ENCODE measurements at regions not wholly inside any gene's neighbourhood (a gene's known extent, or its start where the extent isn't known, plus 50 kb on each side); places are given as distances from the start of the nearest gene placed in this dataset.

DNA sequence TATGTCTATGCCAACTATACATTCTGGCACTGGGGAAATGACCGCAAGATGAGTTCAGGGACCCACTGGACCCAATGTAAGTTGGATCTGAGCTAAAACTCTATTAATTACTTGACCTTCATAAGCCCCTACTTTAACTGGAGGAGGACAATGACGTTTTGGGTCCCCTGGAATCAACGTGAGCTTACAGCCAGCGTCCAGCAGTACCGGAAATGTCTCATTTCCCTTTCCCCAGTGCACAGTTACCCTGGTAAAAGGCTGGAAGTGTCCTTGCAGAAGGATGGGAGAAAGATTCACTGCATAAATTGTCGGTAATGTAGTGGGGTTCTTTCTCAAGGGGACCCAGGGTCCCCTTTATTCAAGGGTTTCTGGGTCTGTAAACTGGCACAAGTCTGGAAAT is 1297.6 kb upstream of the ACVR2A start:
- POLR2A ChIA-PET (ENCODE audit: unreplicated experiment), result no interaction called here
- H3K4me2 ChIP-seq, result no peak overlapping the region
- no peak for DNase-seq
- no peaks in the 10 kb centered on the region for H3K79me2 ChIP-seq (ENCODE audit: low read depth)
- intact Hi-C loops (cut with micrococcal nuclease; ENCODE audit: unreplicated experiment), result no loop called here
- CTCF ChIA-PET, result no interaction called here
- no peaks in the 10 kb centered on the region for H3K27me3 ChIP-seq (ENCODE audit: insufficient read depth, low read depth)
- H3K9me3 ChIP-seq (ENCODE audit: insufficient read depth, low read depth), result no peaks in the 10 kb centered on the region
- no peaks in the 10 kb centered on the region for H3K4me1 ChIP-seq (replicated peaks; ENCODE audit: insufficient read depth)
- H3K9me2 ChIP-seq (ENCODE audit: insufficient read depth), result no peaks in the 10 kb centered on the region
- H3F3A ChIP-seq (ENCODE audit: insufficient read depth, low read depth), result no peaks in the 10 kb centered on the region
- TF ChIP-seq, protein P1, sequence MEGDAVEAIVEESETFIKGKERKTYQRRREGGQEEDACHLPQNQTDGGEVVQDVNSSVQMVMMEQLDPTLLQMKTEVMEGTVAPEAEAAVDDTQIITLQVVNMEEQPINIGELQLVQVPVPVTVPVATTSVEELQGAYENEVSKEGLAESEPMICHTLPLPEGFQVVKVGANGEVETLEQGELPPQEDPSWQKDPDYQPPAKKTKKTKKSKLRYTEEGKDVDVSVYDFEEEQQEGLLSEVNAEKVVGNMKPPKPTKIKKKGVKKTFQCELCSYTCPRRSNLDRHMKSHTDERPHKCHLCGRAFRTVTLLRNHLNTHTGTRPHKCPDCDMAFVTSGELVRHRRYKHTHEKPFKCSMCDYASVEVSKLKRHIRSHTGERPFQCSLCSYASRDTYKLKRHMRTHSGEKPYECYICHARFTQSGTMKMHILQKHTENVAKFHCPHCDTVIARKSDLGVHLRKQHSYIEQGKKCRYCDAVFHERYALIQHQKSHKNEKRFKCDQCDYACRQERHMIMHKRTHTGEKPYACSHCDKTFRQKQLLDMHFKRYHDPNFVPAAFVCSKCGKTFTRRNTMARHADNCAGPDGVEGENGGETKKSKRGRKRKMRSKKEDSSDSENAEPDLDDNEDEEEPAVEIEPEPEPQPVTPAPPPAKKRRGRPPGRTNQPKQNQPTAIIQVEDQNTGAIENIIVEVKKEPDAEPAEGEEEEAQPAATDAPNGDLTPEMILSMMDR (conservative IDR thresholded peaks at IDR 0.05), result no peak
- no peak for TF ChIP-seq EZH2 (IDR thresholded peaks at IDR 0.05; ENCODE audit: low read depth)
- no TSS peak for BruUV-seq (replicated peaks)
- H2AFZ ChIP-seq, result no peak overlapping the region
- H3K27ac ChIP-seq, result no peak overlapping the region
- no peak overlapping the region for H3K4me3 ChIP-seq
- H3K36me3 ChIP-seq (ENCODE audit: low read depth), result no peaks in the 10 kb centered on the region
- H4K20me1 ChIP-seq (ENCODE audit: insufficient read depth), result no peaks in the 10 kb centered on the region

DNA sequence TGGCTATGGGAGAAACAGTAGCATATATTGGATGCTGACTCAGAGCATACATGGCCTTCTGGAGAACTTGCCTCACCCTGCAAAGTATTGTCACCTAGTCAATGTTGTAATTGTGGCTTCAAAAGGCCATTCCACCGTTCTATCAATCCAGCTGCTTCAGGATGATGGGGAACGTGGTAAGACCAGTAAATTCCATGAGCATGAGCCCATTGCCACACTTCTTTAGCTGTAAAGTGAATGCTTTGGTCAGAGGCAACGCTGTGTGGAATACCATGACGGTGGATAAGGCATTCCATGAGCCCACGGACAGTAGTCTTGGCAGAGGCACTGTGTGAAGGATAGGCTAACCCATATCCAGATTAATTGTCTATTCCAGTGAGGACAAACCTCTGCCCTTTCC is 1300.1 kb upstream of the ACVR2A start:
- no peak overlapping the region for H3K27ac ChIP-seq
- H2AFZ ChIP-seq, result no peak overlapping the region
- no TSS peak for BruUV-seq (replicated peaks)
- no peaks in the 10 kb centered on the region for H3K4me1 ChIP-seq (replicated peaks; ENCODE audit: insufficient read depth)
- H3K4me3 ChIP-seq, result no peak overlapping the region
- no peaks in the 10 kb centered on the region for H3K27me3 ChIP-seq (ENCODE audit: insufficient read depth, low read depth)
- no peaks in the 10 kb centered on the region for H3F3A ChIP-seq (ENCODE audit: insufficient read depth, low read depth)
- H3K79me2 ChIP-seq (ENCODE audit: low read depth), result no peaks in the 10 kb centered on the region
- H3K9me2 ChIP-seq (ENCODE audit: insufficient read depth), result no peaks in the 10 kb centered on the region
- TF ChIP-seq, protein P1 (conservative IDR thresholded peaks at IDR 0.05), result no peak
- TF ChIP-seq EZH2 (IDR thresholded peaks at IDR 0.05; ENCODE audit: low read depth), result no peak
- no peak for DNase-seq
- ChIA-PET POLR2A (ENCODE audit: unreplicated experiment) (no interaction called here), CTCF (no interaction called here)
- no peaks in the 10 kb centered on the region for H3K36me3 ChIP-seq (ENCODE audit: low read depth)
- H3K9me3 ChIP-seq (ENCODE audit: insufficient read depth, low read depth), result no peaks in the 10 kb centered on the region
- no peak overlapping the region for H3K4me2 ChIP-seq
- no peaks in the 10 kb centered on the region for H4K20me1 ChIP-seq (ENCODE audit: insufficient read depth)
- intact Hi-C loops (cut with micrococcal nuclease; ENCODE audit: unreplicated experiment), result no loop called here

DNA sequence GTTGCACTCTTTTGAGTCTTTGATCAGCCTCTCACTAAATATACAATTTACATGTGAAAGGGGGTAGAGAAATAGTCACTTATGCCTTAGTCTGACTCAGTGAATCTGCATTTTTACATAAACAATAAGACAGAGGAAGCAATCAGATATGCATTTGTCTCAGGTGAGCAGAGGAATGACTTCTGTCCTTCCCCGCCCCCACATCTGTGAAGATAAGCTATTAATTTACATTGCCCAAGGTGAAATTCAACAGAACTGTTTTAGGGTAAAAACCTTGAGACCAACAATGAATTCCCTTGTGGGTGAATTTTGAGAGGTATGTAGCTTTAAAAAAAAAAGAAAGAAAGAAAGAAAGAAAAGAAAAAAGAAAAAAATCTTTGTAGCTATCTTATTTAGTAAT is 1302.9 kb upstream of the ACVR2A start:
- H3K4me2 ChIP-seq, result no peak overlapping the region
- ChIA-PET POLR2A (ENCODE audit: unreplicated experiment) (no interaction called here), CTCF (no interaction called here)
- no peaks in the 10 kb centered on the region for H3K9me2 ChIP-seq (ENCODE audit: insufficient read depth)
- H3K4me3 ChIP-seq, result no peak overlapping the region
- DNase-seq, result no peak
- no peaks in the 10 kb centered on the region for H4K20me1 ChIP-seq (ENCODE audit: insufficient read depth)
- TF ChIP-seq, protein P1 (conservative IDR thresholded peaks at IDR 0.05), result no peak
- TF ChIP-seq EZH2 (IDR thresholded peaks at IDR 0.05; ENCODE audit: low read depth), result no peak
- intact Hi-C loops (cut with micrococcal nuclease; ENCODE audit: unreplicated experiment), result no loop called here
- H3K4me1 ChIP-seq (replicated peaks; ENCODE audit: insufficient read depth), result no peaks in the 10 kb centered on the region
- no peaks in the 10 kb centered on the region for H3K79me2 ChIP-seq (ENCODE audit: low read depth)
- no peaks in the 10 kb centered on the region for H3K9me3 ChIP-seq (ENCODE audit: insufficient read depth, low read depth)
- no peak overlapping the region for H3K27ac ChIP-seq
- no TSS peak for BruUV-seq (replicated peaks)
- H3F3A ChIP-seq (ENCODE audit: insufficient read depth, low read depth), result no peaks in the 10 kb centered on the region
- H3K27me3 ChIP-seq (ENCODE audit: insufficient read depth, low read depth), result no peaks in the 10 kb centered on the region
- H3K36me3 ChIP-seq (ENCODE audit: low read depth), result no peaks in the 10 kb centered on the region
- H2AFZ ChIP-seq, result no peak overlapping the region
